ENCODE measurements at regions not wholly inside any gene's neighbourhood (a gene's known extent, or its start where the extent isn't known, plus 50 kb on each side); places are given as distances from the start of the nearest gene placed in this dataset.

DNA sequence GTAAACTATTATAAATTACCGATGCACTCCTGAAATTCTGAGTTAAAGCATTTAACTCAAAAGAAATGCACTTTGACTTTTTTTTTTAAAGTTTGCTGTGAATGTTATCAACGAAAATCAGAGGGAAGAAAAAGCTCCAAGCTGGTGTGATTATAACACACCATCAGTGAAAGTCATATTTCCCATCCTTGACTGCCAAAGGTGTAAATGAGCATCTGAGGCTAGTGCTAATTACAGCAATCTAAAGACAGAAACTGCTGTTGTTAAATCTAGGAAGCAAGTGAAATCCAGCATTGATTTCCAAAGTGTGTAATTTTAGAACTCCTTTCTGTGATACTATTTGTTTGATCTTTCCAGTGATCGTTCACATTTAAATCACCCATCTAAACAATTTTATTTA is 1538.8 kb downstream of the TECRL start:
- H3K4me3 ChIP-seq, result no peak overlapping the region
- DNase-seq (ENCODE audit: low spot score), result no peak
- TF ChIP-seq, protein P1, sequence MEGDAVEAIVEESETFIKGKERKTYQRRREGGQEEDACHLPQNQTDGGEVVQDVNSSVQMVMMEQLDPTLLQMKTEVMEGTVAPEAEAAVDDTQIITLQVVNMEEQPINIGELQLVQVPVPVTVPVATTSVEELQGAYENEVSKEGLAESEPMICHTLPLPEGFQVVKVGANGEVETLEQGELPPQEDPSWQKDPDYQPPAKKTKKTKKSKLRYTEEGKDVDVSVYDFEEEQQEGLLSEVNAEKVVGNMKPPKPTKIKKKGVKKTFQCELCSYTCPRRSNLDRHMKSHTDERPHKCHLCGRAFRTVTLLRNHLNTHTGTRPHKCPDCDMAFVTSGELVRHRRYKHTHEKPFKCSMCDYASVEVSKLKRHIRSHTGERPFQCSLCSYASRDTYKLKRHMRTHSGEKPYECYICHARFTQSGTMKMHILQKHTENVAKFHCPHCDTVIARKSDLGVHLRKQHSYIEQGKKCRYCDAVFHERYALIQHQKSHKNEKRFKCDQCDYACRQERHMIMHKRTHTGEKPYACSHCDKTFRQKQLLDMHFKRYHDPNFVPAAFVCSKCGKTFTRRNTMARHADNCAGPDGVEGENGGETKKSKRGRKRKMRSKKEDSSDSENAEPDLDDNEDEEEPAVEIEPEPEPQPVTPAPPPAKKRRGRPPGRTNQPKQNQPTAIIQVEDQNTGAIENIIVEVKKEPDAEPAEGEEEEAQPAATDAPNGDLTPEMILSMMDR (IDR thresholded peaks at IDR 0.05), result no peak
- no peak overlapping the region for H3K27ac ChIP-seq

DNA sequence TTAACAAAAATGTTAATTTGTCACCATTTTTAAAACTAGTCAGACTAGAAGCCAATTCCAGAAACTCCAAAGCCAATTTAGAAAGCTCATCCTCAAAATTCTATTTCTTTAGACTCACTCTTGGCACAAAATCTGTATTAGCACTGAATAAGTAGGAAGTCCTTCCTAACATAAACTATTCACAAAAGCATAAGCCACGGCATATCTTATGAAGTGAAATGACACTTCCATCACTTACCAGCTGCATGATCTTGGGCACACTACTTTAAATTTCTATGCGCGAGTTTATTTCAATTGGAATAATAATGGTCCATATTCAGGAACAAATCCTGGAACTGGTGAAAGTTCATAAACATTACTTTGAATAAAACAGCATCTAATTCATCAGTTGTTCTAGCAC is 1544.0 kb downstream of the TECRL start:
- no peak for DNase-seq (ENCODE audit: low spot score)
- TF ChIP-seq, protein P1 (IDR thresholded peaks at IDR 0.05), result no peak
- no peak overlapping the region for H3K4me3 ChIP-seq
- H3K27ac ChIP-seq, result no peak overlapping the region

DNA sequence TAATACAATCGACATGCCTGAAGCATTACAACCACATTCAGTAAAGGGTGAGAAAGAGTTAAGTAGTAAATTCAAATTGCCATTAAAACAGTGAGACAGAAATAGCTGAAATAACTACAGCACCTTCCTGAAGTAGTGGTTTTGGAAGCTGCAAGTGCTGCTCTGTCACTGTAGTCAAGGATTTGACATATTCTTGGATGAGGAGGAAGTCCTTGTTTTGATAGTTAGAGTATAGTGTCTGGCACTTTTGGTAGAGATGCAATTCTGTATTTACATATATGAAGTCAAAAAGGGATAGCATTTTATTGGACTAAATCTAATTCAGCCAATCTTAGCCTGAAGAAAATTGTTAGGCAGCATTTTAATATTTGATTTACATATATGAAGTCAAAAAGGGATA is 1559.6 kb downstream of the TECRL start:
- no peak for DNase-seq (ENCODE audit: low spot score)

DNA sequence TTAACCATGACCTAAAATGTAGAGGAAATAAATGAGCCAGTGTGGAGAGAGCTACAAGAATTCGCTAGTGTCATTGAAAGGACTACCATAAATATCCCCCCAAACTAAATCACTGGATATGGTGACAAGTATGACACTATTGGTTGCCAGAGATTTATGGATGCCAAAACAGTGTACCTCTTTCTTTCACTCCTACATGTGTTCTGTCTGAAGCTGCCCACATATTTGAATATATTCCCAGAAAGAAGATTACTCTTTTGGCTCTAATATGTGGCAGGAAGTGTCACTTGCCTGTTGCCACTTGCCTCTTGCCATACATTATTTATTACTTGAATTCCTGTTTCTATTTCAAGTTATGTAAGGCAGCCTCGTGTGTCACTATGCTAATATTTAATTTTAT is 1573.6 kb downstream of the TECRL start:
- H3K27ac ChIP-seq, result no peak overlapping the region
- DNase-seq (ENCODE audit: low spot score), result no peak
- H3K4me3 ChIP-seq, result no peak overlapping the region
- TF ChIP-seq, protein P1 (IDR thresholded peaks at IDR 0.05), result no peak

More for the DNA sequence above, 1559.6 kb downstream of the TECRL start:
- Histone ChIP-seq H3K4me3 (no peak overlapping the region), H3K27ac (no peak overlapping the region)
- TF ChIP-seq, protein P1 (IDR thresholded peaks at IDR 0.05), result no peak

DNA sequence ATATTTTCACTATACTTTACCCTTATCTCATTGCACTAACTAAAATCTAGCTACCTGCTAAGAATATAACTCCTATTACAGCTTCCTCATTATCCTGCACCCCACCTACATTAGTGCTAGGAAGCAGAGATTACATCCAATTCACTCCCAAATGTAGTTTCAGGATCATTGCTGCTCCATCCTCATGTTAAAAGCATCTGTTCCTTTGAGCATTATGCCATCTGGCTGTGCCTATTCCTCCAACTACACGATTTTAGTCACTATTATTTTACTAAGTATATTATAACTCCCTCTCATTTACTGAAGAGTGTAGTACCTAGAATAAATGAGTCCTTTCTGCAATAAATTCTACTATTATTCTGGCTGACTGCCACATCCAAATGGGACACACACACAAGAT is 1586.9 kb downstream of the TECRL start:
- H3K4me3 ChIP-seq, result no peak overlapping the region
- DNase-seq (ENCODE audit: low spot score), result no peak
- no peak overlapping the region for H3K27ac ChIP-seq
- TF ChIP-seq, protein P1 (IDR thresholded peaks at IDR 0.05), result no peak

DNA sequence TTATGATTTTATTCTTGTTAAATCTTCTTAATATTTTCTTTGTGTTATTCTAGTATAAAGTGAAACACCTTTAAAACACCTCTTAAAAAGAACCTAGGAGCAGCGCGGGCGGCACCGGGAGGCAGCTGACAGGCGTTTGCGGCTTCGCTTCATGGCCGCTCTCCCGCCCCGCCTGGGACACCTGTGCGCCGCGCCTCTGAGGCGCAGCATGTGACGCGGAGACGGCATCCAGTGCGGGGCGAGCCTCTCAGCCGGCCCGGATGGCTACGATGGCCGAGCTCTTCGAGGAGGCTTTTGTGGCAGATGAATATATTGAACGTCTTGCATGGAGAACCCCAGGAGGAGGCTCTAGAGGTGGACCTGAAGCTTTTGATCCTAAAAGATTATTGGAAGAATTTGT is 1592.7 kb downstream of the TECRL start:
- no peak overlapping the region for H3K27ac ChIP-seq
- DNase-seq (ENCODE audit: low spot score), result no peak
- H3K4me3 ChIP-seq, result no peak overlapping the region
- TF ChIP-seq, protein P1 (IDR thresholded peaks at IDR 0.05), result no peak

DNA sequence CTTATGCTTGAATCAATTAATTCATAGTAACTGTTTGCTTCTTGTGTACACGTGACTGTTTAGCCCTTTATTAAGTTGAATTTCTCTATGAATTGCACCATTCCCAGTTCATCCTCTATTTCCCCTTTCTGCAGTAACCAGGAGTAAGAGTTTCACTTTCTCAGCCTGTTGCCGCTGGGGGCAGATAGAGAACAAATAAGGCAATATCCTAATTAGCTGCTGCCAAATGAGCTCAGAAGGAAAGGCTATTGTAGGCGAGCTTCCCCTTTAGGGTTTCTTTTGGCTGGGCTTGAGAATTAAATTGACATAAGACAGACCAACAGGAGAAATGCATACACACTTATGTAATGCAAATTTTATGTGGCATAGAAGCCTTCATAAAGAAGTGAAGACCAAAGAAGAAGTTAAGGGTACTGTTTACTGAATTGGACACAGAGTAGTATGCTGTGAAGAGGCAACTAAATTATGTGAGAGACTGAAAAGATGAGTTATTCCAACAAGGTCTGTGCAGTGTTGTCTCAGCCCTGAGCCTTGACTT is 1594.7 kb downstream of the TECRL start:
- Histone ChIP-seq H3K27ac (no peak overlapping the region), H3K4me3 (no peak overlapping the region)
- DNase-seq (ENCODE audit: low spot score), result no peak
- TF ChIP-seq, protein P1 (IDR thresholded peaks at IDR 0.05), result no peak
